ENCODE measurements at regions not wholly inside any gene's neighbourhood (a gene's known extent, or its start where the extent isn't known, plus 50 kb on each side); places are given as distances from the start of the nearest gene placed in this dataset.

- DNase-seq: peak; percentile 52
Measured at GRCh38 chr14:87712396-87713090, 280.4 kb downstream of the GALC start.

- peak; percentile 40 for DNase-seq
Measured at GRCh38 chr14:87705439-87705896, 287.5 kb downstream of the GALC start.

- DNase-seq: no peak
Measured at GRCh38 chr14:87698481-87698880, 294.5 kb downstream of the GALC start.

- DNase-seq: no peak
Measured at GRCh38 chr14:87696485-87696884, 296.5 kb downstream of the GALC start.

GRCh38 chr14:87691042-87691881 lies 301.7 kb downstream of the GALC start:
- DNase-seq: peak; percentile 19

- DNase-seq: no peak
Measured at GRCh38 chr14:87690076-87690613, 302.8 kb downstream of the GALC start.

- DNase-seq: no peak
Measured at GRCh38 chr14:87688524-87688923, 304.5 kb downstream of the GALC start.

GRCh38 chr14:87687420-87687819 lies 305.6 kb downstream of the GALC start:
- DNase-seq: peak; percentile 45

GRCh38 chr14:87686746-87687145 lies 306.2 kb downstream of the GALC start:
- DNase-seq: no peak

- no peak for DNase-seq
Measured at GRCh38 chr14:87679866-87680265, 313.1 kb downstream of the GALC start.

- DNase-seq: no peak
Measured at GRCh38 chr14:87678624-87679023, 314.4 kb downstream of the GALC start.

GRCh38 chr14:87676814-87677437 lies 316.1 kb downstream of the GALC start:
- no peak for DNase-seq

GRCh38 chr14:87667659-87668058 lies 325.3 kb downstream of the GALC start:
- DNase-seq: no peak

- DNase-seq: no peak
Measured at GRCh38 chr14:87656315-87656714, 336.7 kb downstream of the GALC start.

GRCh38 chr14:87652278-87652677 lies 340.7 kb downstream of the GALC start:
- DNase-seq: no peak

- no peak for DNase-seq
Measured at GRCh38 chr14:87644689-87645088, 348.3 kb downstream of the GALC start.

GRCh38 chr14:87643005-87643404 lies 350.0 kb downstream of the GALC start:
- DNase-seq: peak; percentile 33

GRCh38 chr14:87640553-87640952 lies 352.4 kb downstream of the GALC start:
- DNase-seq: no peak

GRCh38 chr14:87638196-87638595 lies 354.8 kb downstream of the GALC start:
- no peak for DNase-seq

GRCh38 chr14:87635442-87635841 lies 357.5 kb downstream of the GALC start:
- DNase-seq: no peak

GRCh38 chr14:87632796-87633195 lies 360.2 kb downstream of the GALC start:
- no peak for DNase-seq

GRCh38 chr14:87630846-87631245 lies 362.1 kb downstream of the GALC start:
- no peak for DNase-seq

GRCh38 chr14:87629788-87630187 lies 363.2 kb downstream of the GALC start:
- DNase-seq: no peak

Measured in fibroblast of upper back skin (primary cell).